Cardiac muscle cell (in vitro differentiated cells and primary cell): ENCODE measurements at regions not wholly inside any gene's neighbourhood (a gene's known extent, or its start where the extent isn't known, plus 50 kb on each side); places are given as distances from the start of the nearest gene placed in this dataset.
"Not testable (repeated sequence)": the region's sequence is repeated elsewhere in the genome, so short reads cannot be mapped to it uniquely, and the experiment has no call there.

ENCODE experiments used
- DNase-seq, 2 donors: peaks; one replicate each; pipeline versions ENCODE4 v3.0.0 to v3.0.0-alpha.2; 2010 to 2017; ENCODE audit warnings: low read depth in 1 of 2, low spot score in 1 of 2
- H3K27ac ChIP-seq: fragments of 200-600 bp; sonication (generic); 2 replicates; pipeline ENCODE4 v1.5.1; 2016
- H3K27me3 ChIP-seq: fragments of 200-600 bp; sonication (generic); 2 replicates; pipeline ENCODE4 v1.6.0; 2016; ENCODE audit warnings: control low read depth
- H3K36me3 ChIP-seq: fragments of 200-600 bp; sonication (generic); 2 replicates; pipeline ENCODE4 v1.5.1; 2016; ENCODE audit warnings: control low read depth
- H3K4me1 ChIP-seq: fragments of 200-600 bp; sonication (generic); 2 replicates; pipeline ENCODE4 v1.8.1; 2017; ENCODE audit warnings: low read depth, mild to moderate bottlenecking, mixed run types
- H3K4me3 ChIP-seq: fragments of 200-600 bp; sonication (generic); 2 replicates; pipeline ENCODE4 v1.5.1; 2016; ENCODE audit warnings: mild to moderate bottlenecking
- H3K9me3 ChIP-seq: fragments of 200-600 bp; sonication (generic); 2 replicates; pipeline ENCODE4 v1.5.1; 2017; ENCODE audit warnings: low read depth, mild to moderate bottlenecking, control low read depth
- CTCF ChIP-seq: IDR thresholded peaks from 2 replicates; pipeline ENCODE4 v1.5.1; 2012; ENCODE audit warnings: low read depth, mild to moderate bottlenecking, low read length

- no peak for TF ChIP-seq CTCF
- H3K9me3 ChIP-seq = no peaks in the 10 kb centered on the region
- no peaks in the 10 kb centered on the region for H3K36me3 ChIP-seq
- H3K4me1 ChIP-seq = no peaks in the 10 kb centered on the region
- H3K27me3 ChIP-seq = peaks cover 15% of the 10 kb centered on the region
- no peak overlapping the region for H3K4me3 ChIP-seq
- no peak for DNase-seq
- no peak overlapping the region for H3K27ac ChIP-seq
Measured at GRCh38 chr10:117626228-117626627, 83.7 kb downstream of the EMX2 start.

- TF ChIP-seq CTCF = no peak
- Histone ChIP-seq H3K27ac (no peak overlapping the region), H3K4me3 (no peak overlapping the region), H3K27me3 (peaks cover 1% of the 10 kb centered on the region), H3K4me1 (no peaks in the 10 kb centered on the region), H3K36me3 (no peaks in the 10 kb centered on the region), H3K9me3 (no peaks in the 10 kb centered on the region)
- DNase-seq = no peak
Measured at GRCh38 chr10:117627561-117627960, 85.0 kb downstream of the EMX2 start.

GRCh38 chr10:117629717-117630116 is 87.2 kb downstream of the EMX2 start:
- not testable (repeated sequence) for H3K27ac ChIP-seq, H3K36me3 ChIP-seq, H3K4me1 ChIP-seq, DNase-seq, H3K4me3 ChIP-seq, H3K27me3 ChIP-seq, H3K9me3 ChIP-seq

GRCh38 chr10:117631276-117632145 is 89.0 kb downstream of the EMX2 start:
- Histone ChIP-seq H3K4me1 (no peaks in the 10 kb centered on the region), H3K36me3 (no peaks in the 10 kb centered on the region), H3K27ac (no peak overlapping the region), H3K9me3 (no peaks in the 10 kb centered on the region), H3K4me3 (no peak overlapping the region), H3K27me3 (peaks cover 8% of the 10 kb centered on the region)
- TF ChIP-seq CTCF = no peak
- DNase-seq = no peak

GRCh38 chr10:117632406-117632805 is 89.9 kb downstream of the EMX2 start:
- no peaks in the 10 kb centered on the region for H3K9me3 ChIP-seq
- H3K27me3 ChIP-seq = peaks cover 8% of the 10 kb centered on the region
- H3K4me3 ChIP-seq = no peak overlapping the region
- H3K36me3 ChIP-seq = no peaks in the 10 kb centered on the region
- no peaks in the 10 kb centered on the region for H3K4me1 ChIP-seq
- no peak for DNase-seq
- no peak for TF ChIP-seq CTCF
- no peak overlapping the region for H3K27ac ChIP-seq

- no peak overlapping the region for H3K27ac ChIP-seq
- no peak for TF ChIP-seq CTCF
- H3K36me3 ChIP-seq = no peaks in the 10 kb centered on the region
- H3K4me3 ChIP-seq = no peak overlapping the region
- peaks cover 25% of the 10 kb centered on the region for H3K27me3 ChIP-seq
- no peaks in the 10 kb centered on the region for H3K4me1 ChIP-seq
- no peak for DNase-seq
- H3K9me3 ChIP-seq = no peaks in the 10 kb centered on the region
Measured at GRCh38 chr10:117635826-117636225, 93.3 kb downstream of the EMX2 start.
